ENCODE measurements at regions not wholly inside any gene's neighbourhood (a gene's known extent, or its start where the extent isn't known, plus 50 kb on each side); places are given as distances from the start of the nearest gene placed in this dataset.

DNA sequence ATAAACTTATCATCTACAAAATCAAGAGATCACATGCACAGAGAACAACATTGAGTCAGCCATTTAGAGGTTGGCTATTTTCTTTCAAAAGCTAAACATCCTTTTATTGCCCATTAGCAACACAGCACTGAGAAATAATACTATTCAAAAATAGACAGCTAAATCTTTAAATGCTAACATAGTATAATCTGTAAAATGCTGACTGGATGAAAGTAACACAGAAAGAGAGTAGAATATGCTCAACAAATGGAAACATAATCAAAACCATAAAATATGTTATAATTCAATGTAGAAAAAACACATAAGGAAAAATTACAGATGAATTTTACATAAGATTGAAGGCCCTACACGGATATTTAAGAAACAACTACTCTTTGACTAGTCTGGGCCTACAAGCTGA lies 56.5 kb upstream of the COL3A1 start:
- TF ChIP-seq, protein P1, sequence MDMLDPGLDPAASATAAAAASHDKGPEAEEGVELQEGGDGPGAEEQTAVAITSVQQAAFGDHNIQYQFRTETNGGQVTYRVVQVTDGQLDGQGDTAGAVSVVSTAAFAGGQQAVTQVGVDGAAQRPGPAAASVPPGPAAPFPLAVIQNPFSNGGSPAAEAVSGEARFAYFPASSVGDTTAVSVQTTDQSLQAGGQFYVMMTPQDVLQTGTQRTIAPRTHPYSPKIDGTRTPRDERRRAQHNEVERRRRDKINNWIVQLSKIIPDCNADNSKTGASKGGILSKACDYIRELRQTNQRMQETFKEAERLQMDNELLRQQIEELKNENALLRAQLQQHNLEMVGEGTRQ (CRISPR knock-in tag; IDR thresholded peaks at IDR 0.05): no peak
- no peak for TF ChIP-seq ZNF423 (CRISPR knock-in tag; IDR thresholded peaks at IDR 0.05)
- TF ChIP-seq, protein P2, sequence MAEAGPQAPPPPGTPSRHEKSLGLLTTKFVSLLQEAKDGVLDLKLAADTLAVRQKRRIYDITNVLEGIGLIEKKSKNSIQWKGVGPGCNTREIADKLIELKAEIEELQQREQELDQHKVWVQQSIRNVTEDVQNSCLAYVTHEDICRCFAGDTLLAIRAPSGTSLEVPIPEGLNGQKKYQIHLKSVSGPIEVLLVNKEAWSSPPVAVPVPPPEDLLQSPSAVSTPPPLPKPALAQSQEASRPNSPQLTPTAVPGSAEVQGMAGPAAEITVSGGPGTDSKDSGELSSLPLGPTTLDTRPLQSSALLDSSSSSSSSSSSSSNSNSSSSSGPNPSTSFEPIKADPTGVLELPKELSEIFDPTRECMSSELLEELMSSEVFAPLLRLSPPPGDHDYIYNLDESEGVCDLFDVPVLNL (CRISPR knock-in tag; IDR thresholded peaks at IDR 0.05; ENCODE audit: borderline replicate concordance, low read depth): no peak
- TF ChIP-seq CBFB (CRISPR knock-in tag; IDR thresholded peaks at IDR 0.05; ENCODE audit: low read depth): no peak
- TF ChIP-seq GABPB1 (CRISPR knock-in tag; IDR thresholded peaks at IDR 0.05): no peak
- TF ChIP-seq MXD4 (CRISPR knock-in tag; IDR thresholded peaks at IDR 0.05; ENCODE audit: borderline replicate concordance): no peak
- no peak for TF ChIP-seq CREB1 (CRISPR knock-in tag; IDR thresholded peaks at IDR 0.05)
- TF ChIP-seq ETV6 (CRISPR knock-in tag; IDR thresholded peaks at IDR 0.05): no peak
- TF ChIP-seq, protein P3, sequence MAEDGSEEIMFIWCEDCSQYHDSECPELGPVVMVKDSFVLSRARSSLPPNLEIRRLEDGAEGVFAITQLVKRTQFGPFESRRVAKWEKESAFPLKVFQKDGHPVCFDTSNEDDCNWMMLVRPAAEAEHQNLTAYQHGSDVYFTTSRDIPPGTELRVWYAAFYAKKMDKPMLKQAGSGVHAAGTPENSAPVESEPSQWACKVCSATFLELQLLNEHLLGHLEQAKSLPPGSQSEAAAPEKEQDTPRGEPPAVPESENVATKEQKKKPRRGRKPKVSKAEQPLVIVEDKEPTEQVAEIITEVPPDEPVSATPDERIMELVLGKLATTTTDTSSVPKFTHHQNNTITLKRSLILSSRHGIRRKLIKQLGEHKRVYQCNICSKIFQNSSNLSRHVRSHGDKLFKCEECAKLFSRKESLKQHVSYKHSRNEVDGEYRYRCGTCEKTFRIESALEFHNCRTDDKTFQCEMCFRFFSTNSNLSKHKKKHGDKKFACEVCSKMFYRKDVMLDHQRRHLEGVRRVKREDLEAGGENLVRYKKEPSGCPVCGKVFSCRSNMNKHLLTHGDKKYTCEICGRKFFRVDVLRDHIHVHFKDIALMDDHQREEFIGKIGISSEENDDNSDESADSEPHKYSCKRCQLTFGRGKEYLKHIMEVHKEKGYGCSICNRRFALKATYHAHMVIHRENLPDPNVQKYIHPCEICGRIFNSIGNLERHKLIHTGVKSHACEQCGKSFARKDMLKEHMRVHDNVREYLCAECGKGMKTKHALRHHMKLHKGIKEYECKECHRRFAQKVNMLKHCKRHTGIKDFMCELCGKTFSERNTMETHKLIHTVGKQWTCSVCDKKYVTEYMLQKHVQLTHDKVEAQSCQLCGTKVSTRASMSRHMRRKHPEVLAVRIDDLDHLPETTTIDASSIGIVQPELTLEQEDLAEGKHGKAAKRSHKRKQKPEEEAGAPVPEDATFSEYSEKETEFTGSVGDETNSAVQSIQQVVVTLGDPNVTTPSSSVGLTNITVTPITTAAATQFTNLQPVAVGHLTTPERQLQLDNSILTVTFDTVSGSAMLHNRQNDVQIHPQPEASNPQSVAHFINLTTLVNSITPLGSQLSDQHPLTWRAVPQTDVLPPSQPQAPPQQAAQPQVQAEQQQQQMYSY (CRISPR knock-in tag; IDR thresholded peaks at IDR 0.05): no peak
- TF ChIP-seq ESRRA (CRISPR knock-in tag; IDR thresholded peaks at IDR 0.05; ENCODE audit: borderline replicate concordance): no peak
- no peak for TF ChIP-seq NR3C1 (CRISPR knock-in tag; conservative IDR thresholded peaks at IDR 0.05; ENCODE audit: low read depth)
- TF ChIP-seq KAT7 (CRISPR knock-in tag; IDR thresholded peaks at IDR 0.05; ENCODE audit: borderline replicate concordance): no peak
- no peak for TF ChIP-seq SP1 (CRISPR knock-in tag; conservative IDR thresholded peaks at IDR 0.05)

All from WTC11 (cell line).